ENCODE measurements at regions not wholly inside any gene's neighbourhood (a gene's known extent, or its start where the extent isn't known, plus 50 kb on each side); places are given as distances from the start of the nearest gene placed in this dataset.

DNA sequence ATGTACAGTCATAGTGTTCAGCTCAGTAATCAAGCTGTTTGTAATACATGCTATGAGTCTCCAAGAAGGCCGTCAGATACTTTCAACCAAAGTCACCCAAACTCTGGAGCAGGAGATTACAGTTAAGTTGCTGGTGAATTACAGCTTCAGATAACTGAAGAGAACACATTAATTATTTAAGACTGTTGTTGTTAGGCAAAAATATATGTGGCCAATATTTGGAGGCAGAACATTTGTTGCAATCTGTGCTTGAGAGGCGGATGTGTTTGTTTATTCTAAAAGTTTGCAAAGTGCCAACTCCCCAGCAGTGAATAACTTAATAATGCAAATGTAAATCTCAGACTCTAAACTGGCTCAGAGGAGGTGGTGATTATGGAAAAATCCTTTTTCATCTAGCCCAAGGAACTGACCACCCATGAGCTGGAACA is 300.7 kb upstream of the TBX3 start:
- no peak overlapping the region for H2AFZ ChIP-seq (ENCODE audit: low read depth, low read length)
- H3K79me2 ChIP-seq (replicated peaks; ENCODE audit: insufficient read depth, low read length) = no peaks in the 10 kb centered on the region
- H3K4me2 ChIP-seq (ENCODE audit: low read length) = no peak overlapping the region
- no peaks in the 10 kb centered on the region for H3K36me3 ChIP-seq (ENCODE audit: insufficient read depth, low read length)
- no peaks in the 10 kb centered on the region for H3K9me2 ChIP-seq (ENCODE audit: insufficient read depth, low read length)
- no peaks in the 10 kb centered on the region for H3F3A ChIP-seq (ENCODE audit: insufficient read depth, low read length, poor library complexity, severe bottlenecking)
- TF ChIP-seq SMC3 (conservative IDR thresholded peaks at IDR 0.05; ENCODE audit: poor library complexity) (no peak), RAD21 (conservative IDR thresholded peaks at IDR 0.05) (no peak), EP300 (conservative IDR thresholded peaks at IDR 0.05; ENCODE audit: poor library complexity, severe bottlenecking) (no peak), MXI1 (conservative IDR thresholded peaks at IDR 0.05; ENCODE audit: poor library complexity, severe bottlenecking) (no peak)
- TF ChIP-seq, protein P1, sequence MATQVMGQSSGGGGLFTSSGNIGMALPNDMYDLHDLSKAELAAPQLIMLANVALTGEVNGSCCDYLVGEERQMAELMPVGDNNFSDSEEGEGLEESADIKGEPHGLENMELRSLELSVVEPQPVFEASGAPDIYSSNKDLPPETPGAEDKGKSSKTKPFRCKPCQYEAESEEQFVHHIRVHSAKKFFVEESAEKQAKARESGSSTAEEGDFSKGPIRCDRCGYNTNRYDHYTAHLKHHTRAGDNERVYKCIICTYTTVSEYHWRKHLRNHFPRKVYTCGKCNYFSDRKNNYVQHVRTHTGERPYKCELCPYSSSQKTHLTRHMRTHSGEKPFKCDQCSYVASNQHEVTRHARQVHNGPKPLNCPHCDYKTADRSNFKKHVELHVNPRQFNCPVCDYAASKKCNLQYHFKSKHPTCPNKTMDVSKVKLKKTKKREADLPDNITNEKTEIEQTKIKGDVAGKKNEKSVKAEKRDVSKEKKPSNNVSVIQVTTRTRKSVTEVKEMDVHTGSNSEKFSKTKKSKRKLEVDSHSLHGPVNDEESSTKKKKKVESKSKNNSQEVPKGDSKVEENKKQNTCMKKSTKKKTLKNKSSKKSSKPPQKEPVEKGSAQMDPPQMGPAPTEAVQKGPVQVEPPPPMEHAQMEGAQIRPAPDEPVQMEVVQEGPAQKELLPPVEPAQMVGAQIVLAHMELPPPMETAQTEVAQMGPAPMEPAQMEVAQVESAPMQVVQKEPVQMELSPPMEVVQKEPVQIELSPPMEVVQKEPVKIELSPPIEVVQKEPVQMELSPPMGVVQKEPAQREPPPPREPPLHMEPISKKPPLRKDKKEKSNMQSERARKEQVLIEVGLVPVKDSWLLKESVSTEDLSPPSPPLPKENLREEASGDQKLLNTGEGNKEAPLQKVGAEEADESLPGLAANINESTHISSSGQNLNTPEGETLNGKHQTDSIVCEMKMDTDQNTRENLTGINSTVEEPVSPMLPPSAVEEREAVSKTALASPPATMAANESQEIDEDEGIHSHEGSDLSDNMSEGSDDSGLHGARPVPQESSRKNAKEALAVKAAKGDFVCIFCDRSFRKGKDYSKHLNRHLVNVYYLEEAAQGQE (IDR thresholded peaks at IDR 0.05; ENCODE audit: borderline replicate concordance) = no peak
- no peaks in the 10 kb centered on the region for H3K9me3 ChIP-seq (ENCODE audit: low read length)
- H3K27ac ChIP-seq (ENCODE audit: low read length) = no peak overlapping the region
- peaks cover 4% of the 10 kb centered on the region for H3K27me3 ChIP-seq (ENCODE audit: insufficient read depth, low read depth, low read length)
- no peaks in the 10 kb centered on the region for H4K20me1 ChIP-seq (ENCODE audit: insufficient read depth)
- no peak overlapping the region for H3K4me3 ChIP-seq (ENCODE audit: low read length)
- H3K9ac ChIP-seq (ENCODE audit: low read length) = no peak overlapping the region

DNA sequence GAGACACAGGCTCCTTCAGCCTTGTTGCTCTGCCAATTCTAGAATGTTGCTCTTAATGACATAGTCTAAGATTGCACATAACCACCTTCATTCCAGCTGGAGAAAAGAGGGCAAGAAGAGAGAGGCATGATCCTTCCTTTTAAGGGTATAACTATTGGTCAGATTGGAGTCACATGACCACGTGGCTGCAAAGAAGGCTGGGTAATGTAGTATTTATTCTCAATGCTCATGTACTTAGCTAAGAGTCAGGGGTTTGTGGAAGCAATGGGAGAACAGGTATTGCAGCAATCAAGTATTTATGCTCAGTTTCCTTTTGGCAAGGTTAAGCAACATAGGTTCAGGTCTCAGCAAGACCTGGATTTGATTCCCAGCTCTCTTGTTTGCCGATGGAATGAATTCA is 298.8 kb upstream of the TBX3 start:
- Histone ChIP-seq H4K20me1 (ENCODE audit: insufficient read depth) (no peaks in the 10 kb centered on the region), H3K79me2 (replicated peaks; ENCODE audit: insufficient read depth, low read length) (no peaks in the 10 kb centered on the region), H3K27me3 (ENCODE audit: insufficient read depth, low read depth, low read length) (peaks cover 4% of the 10 kb centered on the region), H3K9me3 (ENCODE audit: low read length) (no peaks in the 10 kb centered on the region), H3K9me2 (ENCODE audit: insufficient read depth, low read length) (no peaks in the 10 kb centered on the region), H2AFZ (ENCODE audit: low read depth, low read length) (no peak overlapping the region), H3K4me2 (ENCODE audit: low read length) (no peak overlapping the region), H3K36me3 (ENCODE audit: insufficient read depth, low read length) (no peaks in the 10 kb centered on the region), H3F3A (ENCODE audit: insufficient read depth, low read length, poor library complexity, severe bottlenecking) (no peaks in the 10 kb centered on the region), H3K9ac (ENCODE audit: low read length) (no peak overlapping the region), H3K4me3 (ENCODE audit: low read length) (no peak overlapping the region), H3K27ac (ENCODE audit: low read length) (no peak overlapping the region)
- TF ChIP-seq CTCF (IDR thresholded peaks at IDR 0.05; ENCODE audit: poor library complexity, severe bottlenecking) (no peak), POLR2AphosphoS5 (IDR thresholded peaks at IDR 0.05) (no peak), SMC3 (conservative IDR thresholded peaks at IDR 0.05; ENCODE audit: poor library complexity) (no peak), TAF1 (IDR thresholded peaks at IDR 0.05; ENCODE audit: low read depth) (no peak), RAD21 (conservative IDR thresholded peaks at IDR 0.05) (no peak)
- TF ChIP-seq, protein P1 (IDR thresholded peaks at IDR 0.05; ENCODE audit: borderline replicate concordance) = no peak
